ENCODE measurements at regions not wholly inside any gene's neighbourhood (a gene's known extent, or its start where the extent isn't known, plus 50 kb on each side); places are given as distances from the start of the nearest gene placed in this dataset.
"Not testable (repeated sequence)": the region's sequence is repeated elsewhere in the genome, so short reads cannot be mapped to it uniquely, and the experiment has no call there.

GRCh38 chr1:64337926-64338325 is 132.0 kb upstream of the CACHD1 start:
- no peaks in the 10 kb centered on the region for H3K9me3 ChIP-seq (ENCODE audit: control insufficient read depth, low read length)
- DNase-seq (ENCODE audit: low read depth) = peak; percentile 9
- no peaks in the 10 kb centered on the region for H3K36me3 ChIP-seq (ENCODE audit: control insufficient read depth, insufficient read depth, low read length, severe bottlenecking)
- H3K4me1 ChIP-seq (ENCODE audit: control insufficient read depth, insufficient read depth, low read length) = no peaks in the 10 kb centered on the region
- H3K4me3 ChIP-seq (ENCODE audit: low read length) = no peak overlapping the region
- H3K27me3 ChIP-seq (replicated peaks; ENCODE audit: control insufficient read depth, insufficient read depth, low read length) = peaks cover 3% of the 10 kb centered on the region
- no peak overlapping the region for H3K9ac ChIP-seq (ENCODE audit: low read length)

- Histone ChIP-seq H3K9me3 (ENCODE audit: control insufficient read depth, low read length) (no peaks in the 10 kb centered on the region), H3K4me3 (ENCODE audit: low read length) (no peak overlapping the region)
- DNase-seq (ENCODE audit: low read depth) = no peak
These were observed 129.6 kb upstream of the CACHD1 start for GRCh38 chr1:64340361-64340760.

GRCh38 chr1:64343105-64343822 is 126.7 kb upstream of the CACHD1 start:
- no peaks in the 10 kb centered on the region for H3K9me3 ChIP-seq (ENCODE audit: control insufficient read depth, low read length)
- H3K4me1 ChIP-seq (ENCODE audit: control insufficient read depth, insufficient read depth, low read length) = no peaks in the 10 kb centered on the region
- peaks cover 3% of the 10 kb centered on the region for H3K27me3 ChIP-seq (replicated peaks; ENCODE audit: control insufficient read depth, insufficient read depth, low read length)
- H3K9ac ChIP-seq (ENCODE audit: low read length) = no peak overlapping the region
- no peak overlapping the region for H3K4me3 ChIP-seq (ENCODE audit: low read length)
- H3K36me3 ChIP-seq (ENCODE audit: control insufficient read depth, insufficient read depth, low read length, severe bottlenecking) = no peaks in the 10 kb centered on the region
- DNase-seq (ENCODE audit: low read depth) = peak; percentile 86

More at GRCh38 chr1:64340361-64340760, 129.6 kb upstream of the CACHD1 start:
- Histone ChIP-seq H3K9ac (ENCODE audit: low read length) (no peak overlapping the region), H3K27me3 (replicated peaks; ENCODE audit: control insufficient read depth, insufficient read depth, low read length) (no peaks in the 10 kb centered on the region), H3K36me3 (ENCODE audit: control insufficient read depth, insufficient read depth, low read length, severe bottlenecking) (no peaks in the 10 kb centered on the region), H3K4me1 (ENCODE audit: control insufficient read depth, insufficient read depth, low read length) (no peaks in the 10 kb centered on the region)

- H3K4me3 ChIP-seq (ENCODE audit: low read length) = no peak overlapping the region
- H3K4me1 ChIP-seq (ENCODE audit: control insufficient read depth, insufficient read depth, low read length) = no peaks in the 10 kb centered on the region
- peaks cover 3% of the 10 kb centered on the region for H3K27me3 ChIP-seq (replicated peaks; ENCODE audit: control insufficient read depth, insufficient read depth, low read length)
- DNase-seq (ENCODE audit: low read depth) = no peak
- H3K9ac ChIP-seq (ENCODE audit: low read length) = no peak overlapping the region
- H3K36me3 ChIP-seq (ENCODE audit: control insufficient read depth, insufficient read depth, low read length, severe bottlenecking) = no peaks in the 10 kb centered on the region
- no peaks in the 10 kb centered on the region for H3K9me3 ChIP-seq (ENCODE audit: control insufficient read depth, low read length)
These were observed 126.1 kb upstream of the CACHD1 start for GRCh38 chr1:64343823-64344190.

- H3K27me3 ChIP-seq (replicated peaks; ENCODE audit: control insufficient read depth, insufficient read depth, low read length) = peaks cover 3% of the 10 kb centered on the region
- no peak overlapping the region for H3K4me3 ChIP-seq (ENCODE audit: low read length)
- no peaks in the 10 kb centered on the region for H3K36me3 ChIP-seq (ENCODE audit: control insufficient read depth, insufficient read depth, low read length, severe bottlenecking)
- H3K4me1 ChIP-seq (ENCODE audit: control insufficient read depth, insufficient read depth, low read length) = no peaks in the 10 kb centered on the region
- DNase-seq (ENCODE audit: low read depth) = no peak
- H3K9me3 ChIP-seq (ENCODE audit: control insufficient read depth, low read length) = no peaks in the 10 kb centered on the region
- no peak overlapping the region for H3K9ac ChIP-seq (ENCODE audit: low read length)
These were observed 121.5 kb upstream of the CACHD1 start for GRCh38 chr1:64348270-64348960.

- Histone ChIP-seq H3K27me3 (replicated peaks; ENCODE audit: control insufficient read depth, insufficient read depth, low read length) (peaks cover 3% of the 10 kb centered on the region), H3K9me3 (ENCODE audit: control insufficient read depth, low read length) (no peaks in the 10 kb centered on the region), H3K9ac (ENCODE audit: low read length) (no peak overlapping the region), H3K4me3 (ENCODE audit: low read length) (no peak overlapping the region), H3K4me1 (ENCODE audit: control insufficient read depth, insufficient read depth, low read length) (no peaks in the 10 kb centered on the region), H3K36me3 (ENCODE audit: control insufficient read depth, insufficient read depth, low read length, severe bottlenecking) (no peaks in the 10 kb centered on the region)
- DNase-seq (ENCODE audit: low read depth) = no peak
These were observed 120.8 kb upstream of the CACHD1 start for GRCh38 chr1:64348961-64349648.

GRCh38 chr1:64355534-64355933 is 114.4 kb upstream of the CACHD1 start:
- H3K9ac ChIP-seq (ENCODE audit: low read length); H3K36me3 ChIP-seq (ENCODE audit: control insufficient read depth, insufficient read depth, low read length, severe bottlenecking); DNase-seq (ENCODE audit: low read depth); H3K9me3 ChIP-seq (ENCODE audit: control insufficient read depth, low read length); H3K4me3 ChIP-seq (ENCODE audit: low read length); H3K4me1 ChIP-seq (ENCODE audit: control insufficient read depth, insufficient read depth, low read length): not testable (repeated sequence)
- peaks cover 19% of the 10 kb centered on the region for H3K27me3 ChIP-seq (replicated peaks; ENCODE audit: control insufficient read depth, insufficient read depth, low read length)

GRCh38 chr1:64356636-64357256 is 113.2 kb upstream of the CACHD1 start:
- Histone ChIP-seq H3K27me3 (replicated peaks; ENCODE audit: control insufficient read depth, insufficient read depth, low read length) (peaks cover 19% of the 10 kb centered on the region), H3K9me3 (ENCODE audit: control insufficient read depth, low read length) (no peaks in the 10 kb centered on the region), H3K9ac (ENCODE audit: low read length) (no peak overlapping the region), H3K36me3 (ENCODE audit: control insufficient read depth, insufficient read depth, low read length, severe bottlenecking) (no peaks in the 10 kb centered on the region), H3K4me1 (ENCODE audit: control insufficient read depth, insufficient read depth, low read length) (no peaks in the 10 kb centered on the region), H3K4me3 (ENCODE audit: low read length) (no peak overlapping the region)
- DNase-seq (ENCODE audit: low read depth) = no peak

- Histone ChIP-seq H3K4me1 (ENCODE audit: control insufficient read depth, insufficient read depth, low read length) (no peaks in the 10 kb centered on the region), H3K4me3 (ENCODE audit: low read length) (no peak overlapping the region), H3K9me3 (ENCODE audit: control insufficient read depth, low read length) (no peaks in the 10 kb centered on the region), H3K36me3 (ENCODE audit: control insufficient read depth, insufficient read depth, low read length, severe bottlenecking) (no peaks in the 10 kb centered on the region), H3K27me3 (replicated peaks; ENCODE audit: control insufficient read depth, insufficient read depth, low read length) (peaks cover 19% of the 10 kb centered on the region), H3K9ac (ENCODE audit: low read length) (no peak overlapping the region)
- no peak for DNase-seq (ENCODE audit: low read depth)
These were observed 112.5 kb upstream of the CACHD1 start for GRCh38 chr1:64357422-64357821.

GRCh38 chr1:64358692-64359091 is 111.2 kb upstream of the CACHD1 start:
- peak; percentile 26 for DNase-seq (ENCODE audit: low read depth)
- H3K9me3 ChIP-seq (ENCODE audit: control insufficient read depth, low read length) = no peaks in the 10 kb centered on the region
- no peaks in the 10 kb centered on the region for H3K36me3 ChIP-seq (ENCODE audit: control insufficient read depth, insufficient read depth, low read length, severe bottlenecking)

GRCh38 chr1:64361974-64362373 is 108.0 kb upstream of the CACHD1 start:
- Histone ChIP-seq H3K4me3 (ENCODE audit: low read length) (no peak overlapping the region), H3K4me1 (ENCODE audit: control insufficient read depth, insufficient read depth, low read length) (peaks cover 6% of the 10 kb centered on the region), H3K9me3 (ENCODE audit: control insufficient read depth, low read length) (no peaks in the 10 kb centered on the region), H3K9ac (ENCODE audit: low read length) (no peak overlapping the region), H3K36me3 (ENCODE audit: control insufficient read depth, insufficient read depth, low read length, severe bottlenecking) (no peaks in the 10 kb centered on the region), H3K27me3 (replicated peaks; ENCODE audit: control insufficient read depth, insufficient read depth, low read length) (peaks cover 14% of the 10 kb centered on the region)
- DNase-seq (ENCODE audit: low read depth) = no peak

More at GRCh38 chr1:64358692-64359091, 111.2 kb upstream of the CACHD1 start:
- Histone ChIP-seq H3K4me1 (ENCODE audit: control insufficient read depth, insufficient read depth, low read length) (peaks cover 2% of the 10 kb centered on the region), H3K27me3 (replicated peaks; ENCODE audit: control insufficient read depth, insufficient read depth, low read length) (peaks cover 19% of the 10 kb centered on the region), H3K9ac (ENCODE audit: low read length) (no peak overlapping the region), H3K4me3 (ENCODE audit: low read length) (no peak overlapping the region)
